Activated CD4-positive, alpha-beta T cell treated with anti-CD3 and anti-CD28 coated beads, Interleukin-2, amount 50 U/mL, for 48 hours (primary cell): ENCODE measurements at regions not wholly inside any gene's neighbourhood (a gene's known extent, or its start where the extent isn't known, plus 50 kb on each side); places are given as distances from the start of the nearest gene placed in this dataset.

Experiments used
- DNase-seq, 2 experiments: peaks; one replicate each; pipeline ENCODE4 v3.0.0-alpha.2; 2020

DNA sequence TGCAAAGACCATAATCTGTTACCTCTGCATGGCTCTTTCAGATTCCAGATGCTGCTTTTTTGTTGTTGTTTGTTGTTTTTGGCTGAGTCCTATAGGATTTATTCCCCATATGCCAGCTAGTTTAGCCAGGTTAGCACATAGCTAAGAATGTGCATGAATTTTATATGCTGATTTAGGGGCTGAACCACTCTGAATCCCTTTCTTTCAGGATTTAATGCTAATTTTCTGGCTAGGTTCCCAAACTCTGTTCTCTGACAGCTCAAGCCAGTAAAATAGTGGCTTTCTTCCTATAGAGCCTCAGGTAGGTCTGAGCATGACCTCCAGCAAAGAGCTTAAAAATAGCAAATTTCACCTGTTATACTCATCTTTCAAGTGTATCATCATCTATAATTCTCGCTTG lies 521.4 kb downstream of the CAAP1 start:
- no peak for DNase-seq

GRCh38 chr9:26369093-26369492 lies 523.5 kb downstream of the CAAP1 start:
- no peak for DNase-seq

- DNase-seq = no peak
Measured at GRCh38 chr9:26368241-26368640, 524.4 kb downstream of the CAAP1 start.

- DNase-seq = no peak
Measured at GRCh38 chr9:26361010-26361409, 531.6 kb downstream of the CAAP1 start.

- no peak for DNase-seq
Measured at GRCh38 chr9:26358836-26359235, 533.8 kb downstream of the CAAP1 start.

DNA sequence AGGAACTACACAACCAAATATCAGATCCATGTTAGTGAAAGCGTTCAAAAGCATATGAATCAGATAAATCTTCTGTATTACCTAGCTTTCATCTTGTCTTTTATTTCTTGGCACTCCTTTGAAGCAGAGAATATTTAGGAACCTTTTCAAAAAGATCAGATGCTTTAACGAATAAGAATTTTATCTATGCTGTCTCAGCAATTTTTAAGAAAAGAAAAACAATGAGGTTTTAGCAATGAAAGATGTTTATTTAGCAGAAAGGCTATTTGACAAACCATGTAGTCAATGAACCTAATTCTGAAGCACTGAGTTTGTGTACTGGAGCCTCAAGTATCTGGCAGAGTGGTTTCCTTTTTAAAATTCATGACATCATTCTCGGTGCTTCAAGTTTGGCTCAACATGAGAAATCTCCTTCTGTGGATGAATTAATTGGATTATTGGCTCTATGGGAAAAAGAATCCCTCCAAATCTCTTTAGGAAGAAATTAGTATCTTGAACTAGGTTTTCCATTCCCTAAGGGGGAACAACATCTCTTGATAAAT lies 534.7 kb downstream of the CAAP1 start:
- no peak for DNase-seq

GRCh38 chr9:26356491-26356890 lies 536.1 kb downstream of the CAAP1 start:
- DNase-seq = no peak

- no peak for DNase-seq
Measured at GRCh38 chr9:26346942-26347477, 545.6 kb downstream of the CAAP1 start.

DNA sequence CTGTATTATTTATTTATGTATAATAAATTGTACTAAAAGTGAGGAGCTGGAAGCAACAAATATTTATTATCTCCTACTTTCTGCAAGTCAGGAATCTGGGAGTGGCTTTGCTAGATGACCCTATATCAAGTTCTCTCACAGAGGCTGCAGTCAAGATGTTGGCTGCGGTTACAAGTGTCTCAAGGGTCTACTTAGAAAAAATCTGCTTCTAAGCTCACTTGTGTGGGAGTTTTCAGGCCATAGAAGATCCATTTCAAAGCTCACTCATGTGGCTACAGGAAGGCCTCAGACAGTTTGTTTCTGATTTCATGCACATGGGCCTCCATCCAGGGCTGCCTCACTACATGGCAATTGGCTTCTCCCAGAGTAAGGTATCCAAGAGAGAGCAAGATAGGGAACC lies 551.1 kb downstream of the CAAP1 start:
- no peak for DNase-seq

DNA sequence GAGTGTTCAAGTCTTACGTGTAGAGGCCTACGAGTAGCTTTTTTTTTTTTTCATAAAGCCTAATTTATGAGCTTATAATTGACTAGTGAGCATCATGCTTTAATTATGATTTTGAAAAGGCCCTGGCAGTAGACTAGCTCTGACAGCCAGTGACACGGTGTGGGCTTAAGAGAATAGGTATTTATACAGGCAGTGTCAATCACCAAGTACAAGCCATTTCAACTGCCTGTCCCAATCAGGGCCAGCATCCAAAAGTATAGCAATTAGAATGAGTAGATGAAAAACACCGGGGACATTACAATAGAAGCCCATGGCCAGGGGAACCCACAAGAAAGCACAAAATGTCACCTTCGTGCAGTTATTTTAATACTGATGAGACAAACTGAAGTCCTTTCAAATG lies 552.8 kb downstream of the CAAP1 start:
- DNase-seq = no peak

- DNase-seq = no peak
Measured at GRCh38 chr9:26335116-26335515, 557.5 kb downstream of the CAAP1 start.

DNA sequence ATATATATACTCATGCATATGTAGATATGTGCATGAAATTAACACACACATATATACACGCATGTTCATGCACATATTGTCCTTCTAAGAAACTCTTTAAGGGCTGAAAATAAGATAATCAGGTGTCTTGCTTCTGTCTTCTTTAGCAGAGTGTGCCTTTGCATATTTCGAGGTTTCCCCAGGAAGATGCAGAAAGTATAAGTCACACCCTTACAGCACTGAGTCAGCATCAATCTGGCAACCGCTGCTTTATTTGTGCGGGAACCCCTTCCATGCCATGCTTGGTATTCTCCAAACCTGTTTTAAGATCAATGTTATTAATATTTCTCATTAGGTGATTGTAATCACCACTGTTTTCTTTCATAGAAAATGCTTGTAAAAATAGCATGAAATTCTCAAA lies 557.9 kb downstream of the CAAP1 start:
- no peak for DNase-seq

DNA sequence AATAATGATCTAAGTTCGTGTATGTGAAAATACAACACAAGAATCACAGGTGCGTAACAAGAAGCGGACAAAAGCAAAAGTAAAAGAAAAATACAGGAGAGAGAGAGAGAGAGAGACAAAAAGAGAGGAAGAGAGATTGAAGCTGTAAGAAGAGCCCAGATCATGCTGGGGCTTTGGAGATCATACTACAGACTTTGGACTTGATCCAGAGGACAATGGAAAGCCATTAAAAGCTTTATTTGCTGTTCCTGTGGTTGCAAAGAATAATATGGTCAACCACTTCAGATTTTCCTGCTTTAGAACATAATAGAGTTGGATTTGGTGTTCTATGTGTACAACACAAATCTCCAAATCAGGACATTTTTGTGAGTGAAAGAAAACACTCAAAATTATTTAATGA lies 561.4 kb downstream of the CAAP1 start:
- DNase-seq = no peak

DNA sequence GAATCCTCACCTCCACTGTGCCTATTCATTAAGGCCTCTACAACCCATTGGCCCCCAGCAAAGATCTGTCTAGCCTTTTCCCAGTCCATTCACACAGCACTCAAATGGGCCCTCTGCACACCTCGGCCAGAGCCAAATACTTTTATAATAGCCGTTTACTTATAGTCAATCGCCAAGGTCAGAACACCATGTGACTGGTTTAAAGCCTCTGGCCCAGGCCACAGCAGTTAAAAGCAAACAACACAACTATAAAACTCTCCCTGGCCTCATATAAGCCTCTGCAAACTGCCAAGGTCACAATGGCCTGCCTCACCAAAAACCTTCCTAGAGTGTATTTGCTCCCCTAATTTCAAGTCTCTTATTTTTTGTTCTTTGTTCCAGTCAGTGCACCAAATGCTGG lies 562.6 kb downstream of the CAAP1 start:
- no peak for DNase-seq

DNA sequence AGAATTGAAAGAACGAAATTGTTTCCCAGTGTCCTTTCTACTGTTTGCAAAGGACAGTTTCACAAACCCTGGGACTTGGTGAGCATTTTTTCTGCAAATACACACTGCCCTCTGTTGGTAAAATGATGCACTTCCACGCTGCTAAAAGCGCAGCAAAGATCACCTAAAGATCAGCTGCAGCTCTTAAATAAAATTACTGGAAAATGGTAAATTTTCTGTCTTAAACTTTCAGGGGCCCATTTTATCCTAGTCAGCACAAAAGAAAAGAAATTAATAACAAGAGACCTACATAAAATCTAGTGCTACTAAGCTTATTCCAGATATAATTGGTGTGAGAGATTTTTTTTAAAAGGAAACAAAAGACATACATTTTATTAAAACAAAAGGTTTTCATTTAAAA lies 566.0 kb downstream of the CAAP1 start:
- no peak for DNase-seq

DNA sequence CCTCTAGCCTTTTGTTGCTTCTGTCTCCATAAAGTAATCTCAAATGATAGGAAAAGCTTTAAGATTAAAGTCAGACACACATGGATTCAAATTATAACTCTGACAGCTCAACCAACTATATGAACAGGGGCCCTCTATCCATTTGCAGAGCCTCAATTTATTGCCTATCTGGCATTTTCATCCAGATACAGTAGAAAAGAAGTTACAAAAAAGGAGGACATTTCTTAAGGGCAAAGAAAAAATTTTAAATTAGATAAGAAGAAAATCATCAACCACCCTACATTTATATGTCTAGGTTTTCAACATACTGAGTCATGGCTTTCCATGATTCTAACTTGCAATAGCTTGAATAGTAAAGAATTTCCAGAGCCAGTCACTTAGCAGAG lies 567.2 kb downstream of the CAAP1 start:
- no peak for DNase-seq

- no peak for DNase-seq
Measured at GRCh38 chr9:26324786-26325443, 567.7 kb downstream of the CAAP1 start.

DNA sequence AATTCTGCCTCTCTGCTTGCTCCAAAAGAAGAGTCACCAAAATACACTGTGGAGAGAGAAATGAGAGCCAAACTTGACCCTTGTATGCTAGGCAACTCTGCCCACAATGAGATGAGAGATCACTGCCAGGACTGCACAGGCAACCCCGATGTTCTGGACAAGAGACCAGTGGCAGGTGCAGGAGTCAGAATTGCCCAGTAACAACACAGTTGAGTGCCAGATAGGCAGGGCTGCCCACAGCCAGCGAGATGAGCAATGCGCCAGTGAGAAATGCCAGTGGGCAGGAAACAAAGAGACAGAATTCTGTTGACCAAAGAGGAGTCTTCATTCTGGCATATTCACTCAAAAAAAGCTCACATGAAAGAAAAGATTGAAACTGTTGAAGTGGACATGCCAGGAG lies 570.7 kb downstream of the CAAP1 start:
- DNase-seq = no peak

DNA sequence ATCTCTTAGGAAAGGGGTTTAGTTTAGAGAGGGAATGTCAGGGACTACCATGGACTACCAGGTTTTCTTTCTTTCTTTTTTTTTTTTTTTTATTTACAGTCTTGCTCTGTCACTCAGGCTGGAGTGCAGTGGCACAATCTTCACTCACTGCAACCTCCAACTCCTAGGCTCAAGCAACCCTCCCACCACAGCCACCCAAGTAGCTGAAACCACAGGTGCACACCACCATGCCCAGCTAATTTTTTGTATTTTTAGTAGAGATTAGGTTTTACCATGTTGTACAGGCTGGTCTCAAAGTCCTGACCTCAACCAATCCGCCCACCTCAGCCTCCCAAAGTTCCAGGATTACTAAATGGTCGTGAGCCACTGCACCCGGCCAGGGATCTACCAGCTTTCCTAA lies 572.7 kb downstream of the CAAP1 start:
- no peak for DNase-seq

- no peak for DNase-seq
Measured at GRCh38 chr9:26313108-26313507, 579.5 kb downstream of the CAAP1 start.

DNA sequence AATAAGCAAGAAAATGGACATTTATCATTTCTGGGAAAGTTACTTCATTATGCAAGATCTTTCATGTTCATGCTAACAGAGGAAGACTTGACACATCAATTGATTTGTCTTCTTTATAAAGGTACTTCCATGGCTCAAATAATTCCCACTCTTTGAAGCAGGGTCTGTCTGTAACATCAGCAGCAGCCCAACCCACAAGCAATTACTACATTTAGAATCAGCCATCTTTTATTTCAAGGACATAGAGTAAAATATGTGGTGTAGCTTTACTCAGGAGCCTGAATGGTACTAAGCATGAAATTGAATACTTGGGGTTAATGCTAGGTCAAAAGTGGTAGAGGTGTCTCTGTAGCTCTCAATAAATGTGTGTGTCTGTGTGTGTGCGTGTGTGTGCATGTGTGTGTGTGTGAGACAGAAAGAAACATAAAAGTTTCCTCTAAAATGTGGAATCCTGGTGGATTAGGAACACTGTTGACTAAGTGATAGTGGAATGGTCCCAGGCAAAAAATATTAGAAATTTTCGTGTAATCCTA lies 581.1 kb downstream of the CAAP1 start:
- DNase-seq = no peak

DNA sequence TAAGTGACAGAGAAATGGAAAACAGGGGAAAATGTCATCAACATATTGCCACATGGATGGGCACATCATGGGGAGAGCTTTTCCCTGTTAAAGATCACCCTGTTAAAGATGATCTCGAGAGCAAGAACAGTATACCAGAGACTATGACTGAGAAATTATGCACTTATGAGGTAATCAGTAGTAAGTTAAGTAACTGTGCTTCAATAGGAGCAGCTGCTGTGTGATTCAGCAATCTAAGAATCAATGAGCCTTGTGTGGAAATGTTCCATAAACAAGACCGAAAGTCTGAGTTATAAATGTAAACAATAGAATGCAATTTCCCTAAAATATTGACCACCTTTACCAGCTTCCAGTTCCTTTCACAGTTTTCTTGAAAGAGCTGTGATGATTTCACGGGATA lies 582.3 kb downstream of the CAAP1 start:
- no peak for DNase-seq

DNA sequence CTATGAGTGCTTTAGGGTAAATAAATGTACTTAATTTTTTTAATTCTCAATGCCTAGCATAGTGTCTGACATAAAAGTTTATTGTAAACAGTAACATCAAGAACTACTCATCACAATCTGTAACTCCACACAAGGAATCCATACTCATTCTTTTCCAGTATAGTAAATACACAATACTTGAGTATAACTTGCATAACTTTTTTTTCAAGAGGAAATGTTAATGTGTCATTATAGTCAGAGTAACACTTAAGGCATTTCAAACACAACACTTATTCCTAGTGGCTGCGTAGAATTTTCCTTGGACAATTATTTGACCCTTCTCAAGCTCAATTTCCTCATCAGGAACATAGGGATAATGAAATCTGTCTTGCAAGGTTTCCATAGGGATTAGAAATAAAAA lies 584.3 kb downstream of the CAAP1 start:
- no peak for DNase-seq

- DNase-seq = no peak
Measured at GRCh38 chr9:26301659-26302058, 590.9 kb downstream of the CAAP1 start.

GRCh38 chr9:26301046-26301445 lies 591.6 kb downstream of the CAAP1 start:
- DNase-seq = no peak
